Activated T-helper 1 cell treated with anti-CD3 and anti-CD28 coated beads, Interleukin-2, amount 50 U/mL, for 16 hours (primary cell): ENCODE measurements at regions not wholly inside any gene's neighbourhood (a gene's known extent, or its start where the extent isn't known, plus 50 kb on each side); places are given as distances from the start of the nearest gene placed in this dataset.

ENCODE experiments used
- DNase-seq, 2 donors: peaks; one replicate each; pipeline ENCODE4 v3.0.0-alpha.2; 2020; ENCODE audit warnings: low read depth in 1 of 2, low spot score in 1 of 2

DNA sequence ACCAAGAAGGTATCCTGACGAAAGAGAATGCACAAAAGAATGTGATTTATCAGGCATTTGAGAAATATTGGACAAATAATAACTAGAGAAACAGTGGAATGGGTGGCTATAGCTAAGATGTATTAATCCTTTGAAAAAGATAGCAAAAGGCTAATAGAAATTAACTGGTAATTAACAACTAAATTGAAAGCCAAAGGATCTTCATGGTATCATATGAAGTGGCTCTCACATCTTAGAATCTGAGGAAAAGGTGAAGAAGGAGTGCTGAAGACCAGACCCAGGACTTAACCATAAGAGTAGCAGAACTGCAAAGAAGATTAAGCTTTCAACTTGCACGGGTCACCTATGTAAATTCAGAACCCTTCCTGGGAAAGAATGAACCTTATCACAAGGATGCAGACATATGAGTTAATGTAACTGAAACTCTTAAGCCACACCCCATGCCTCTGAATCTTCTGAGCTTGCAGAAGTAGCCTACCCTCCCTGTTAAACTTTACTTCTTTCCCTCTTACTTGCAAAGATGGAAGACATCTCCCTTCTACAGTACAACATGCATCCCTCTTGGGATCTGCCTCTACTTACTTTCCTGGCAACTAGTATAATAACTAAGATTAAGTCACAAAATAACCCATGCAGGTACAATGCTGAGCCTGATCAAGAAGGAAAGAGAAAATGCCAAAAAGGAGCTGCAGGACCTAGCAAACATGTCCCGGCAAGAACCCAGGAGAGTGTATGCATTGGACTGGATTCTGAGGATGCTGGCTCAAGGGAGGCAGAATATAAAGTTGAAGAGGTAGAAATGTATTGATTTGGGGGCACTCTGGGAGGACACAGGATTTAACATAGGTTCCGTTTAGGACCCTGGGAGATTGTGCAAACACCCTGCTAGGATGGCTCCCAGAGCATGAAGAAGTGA, 395.5 kb upstream of the SLC30A5 start:
- DNase-seq: no peak

DNA sequence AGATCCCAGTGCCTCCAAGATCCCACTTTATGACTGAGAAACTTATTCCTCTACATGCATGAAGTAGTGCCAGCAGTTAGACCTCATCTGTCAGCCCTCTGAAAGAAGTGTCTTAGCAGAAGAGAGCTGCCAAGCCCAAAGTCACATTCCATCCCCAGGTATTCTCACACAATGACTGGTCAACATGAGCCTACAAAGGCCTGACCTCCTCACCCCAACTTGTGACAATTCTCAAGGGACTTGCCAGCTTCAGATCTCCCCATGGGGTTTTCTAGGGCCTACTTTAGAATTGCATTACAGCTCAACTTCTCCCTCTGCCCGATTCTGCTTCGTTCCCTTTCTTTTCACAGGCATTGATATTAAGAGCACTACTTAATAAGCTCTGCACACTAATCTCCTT, 393.8 kb upstream of the SLC30A5 start:
- no peak for DNase-seq

DNA sequence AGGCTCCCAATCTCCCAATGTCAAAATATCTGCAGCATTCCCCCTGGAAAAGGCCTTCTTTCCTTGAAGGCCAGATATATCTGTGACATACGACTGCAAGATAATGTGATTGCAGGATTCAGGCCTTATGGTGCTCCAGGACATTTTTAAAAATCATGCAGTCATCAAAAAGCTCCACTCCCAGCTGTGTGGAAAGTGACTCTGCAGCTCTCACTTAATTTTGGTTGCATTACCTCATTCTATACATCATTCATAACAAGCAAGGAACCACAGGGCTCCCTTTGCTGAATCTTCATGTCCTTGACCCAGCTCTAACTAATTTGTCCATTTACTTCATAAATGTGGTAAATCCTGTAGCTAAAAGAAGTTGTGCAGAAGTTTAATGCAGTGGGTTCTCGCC, 386.2 kb upstream of the SLC30A5 start:
- no peak for DNase-seq

DNA sequence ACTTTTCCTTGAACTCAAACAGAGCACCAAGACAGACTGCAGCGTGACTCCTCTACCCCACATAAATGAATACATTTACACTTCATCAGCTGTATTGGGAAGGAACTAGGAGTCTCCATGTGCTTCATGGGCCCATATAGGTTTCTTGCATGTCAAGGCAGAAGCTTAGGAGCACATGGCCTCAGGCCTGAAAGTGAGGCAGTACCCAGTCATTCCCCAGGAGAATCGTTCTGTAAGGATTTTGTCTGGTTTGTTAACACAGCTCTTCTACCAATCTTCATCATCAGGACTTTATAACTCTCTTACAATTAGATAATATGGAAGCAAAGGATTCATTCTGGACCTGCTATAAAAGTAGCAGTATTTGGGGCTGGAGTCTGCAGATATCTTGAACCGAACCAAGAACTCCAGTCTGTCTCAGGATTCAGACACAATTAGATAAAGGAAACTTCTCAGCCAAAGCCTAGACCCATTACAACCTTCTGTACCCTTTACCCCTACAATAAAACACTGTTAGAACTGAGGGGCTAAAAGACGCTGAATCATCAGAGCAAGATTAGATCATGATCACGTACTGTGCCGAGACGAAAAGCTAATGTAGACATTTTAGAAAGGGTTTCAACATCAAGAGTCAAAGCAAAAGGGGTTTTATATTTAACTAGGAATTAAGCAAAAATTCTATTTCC, 385.5 kb upstream of the SLC30A5 start:
- DNase-seq: no peak

DNA sequence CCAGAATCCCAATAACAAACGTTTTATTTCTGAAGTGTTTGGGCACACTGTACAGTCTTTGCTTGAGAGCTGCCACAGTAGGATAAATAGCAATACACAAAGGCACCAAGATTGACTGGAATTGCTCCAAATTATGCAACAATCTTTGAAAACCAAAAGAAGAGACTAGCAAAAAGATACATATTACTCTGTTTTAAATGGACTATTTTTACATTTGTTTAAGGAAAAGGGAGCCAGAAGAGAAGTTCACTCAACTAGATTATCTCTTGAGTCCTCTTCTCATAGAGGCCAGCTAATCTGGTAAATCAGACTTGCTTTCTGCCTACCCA, 385.0 kb upstream of the SLC30A5 start:
- DNase-seq: no peak

DNA sequence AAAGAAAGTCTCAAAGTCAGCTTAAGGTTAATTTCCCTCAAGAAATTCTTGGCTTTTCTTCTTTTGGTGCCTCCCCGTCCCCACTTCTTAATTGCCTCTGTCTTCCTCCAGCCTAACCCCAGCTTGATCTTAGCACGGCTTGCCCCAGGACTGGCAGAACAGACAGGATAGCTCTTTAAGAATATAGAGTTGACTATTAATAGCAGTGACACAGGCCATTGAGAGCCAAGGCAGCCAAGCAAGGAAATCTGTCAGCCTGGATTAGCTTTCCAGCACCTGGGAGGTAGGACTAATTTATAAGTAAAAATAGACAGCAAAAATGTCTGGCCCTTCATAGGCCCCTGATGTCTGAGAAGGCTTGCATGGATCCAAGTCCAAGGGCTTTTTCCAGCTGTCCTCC, 384.6 kb upstream of the SLC30A5 start:
- no peak for DNase-seq

DNA sequence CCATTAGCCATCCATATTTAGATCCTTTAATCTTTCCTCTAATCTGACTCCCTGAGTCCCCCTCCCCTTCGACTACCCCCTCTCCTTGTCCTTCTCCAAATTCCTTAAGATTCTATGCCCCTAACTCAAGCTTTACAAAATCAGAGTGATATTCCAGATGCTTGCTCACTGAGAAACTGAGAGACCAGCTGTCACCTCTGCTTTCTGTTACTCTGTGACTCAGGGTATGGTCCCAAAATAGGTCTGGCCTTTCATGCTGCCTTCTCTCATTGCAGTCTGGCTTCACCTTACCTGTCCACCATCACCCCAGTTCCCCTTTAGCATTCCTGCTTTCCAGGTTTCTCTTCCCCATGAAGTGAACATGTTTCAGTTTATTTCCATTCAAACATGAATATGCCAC, 383.3 kb upstream of the SLC30A5 start:
- no peak for DNase-seq

DNA sequence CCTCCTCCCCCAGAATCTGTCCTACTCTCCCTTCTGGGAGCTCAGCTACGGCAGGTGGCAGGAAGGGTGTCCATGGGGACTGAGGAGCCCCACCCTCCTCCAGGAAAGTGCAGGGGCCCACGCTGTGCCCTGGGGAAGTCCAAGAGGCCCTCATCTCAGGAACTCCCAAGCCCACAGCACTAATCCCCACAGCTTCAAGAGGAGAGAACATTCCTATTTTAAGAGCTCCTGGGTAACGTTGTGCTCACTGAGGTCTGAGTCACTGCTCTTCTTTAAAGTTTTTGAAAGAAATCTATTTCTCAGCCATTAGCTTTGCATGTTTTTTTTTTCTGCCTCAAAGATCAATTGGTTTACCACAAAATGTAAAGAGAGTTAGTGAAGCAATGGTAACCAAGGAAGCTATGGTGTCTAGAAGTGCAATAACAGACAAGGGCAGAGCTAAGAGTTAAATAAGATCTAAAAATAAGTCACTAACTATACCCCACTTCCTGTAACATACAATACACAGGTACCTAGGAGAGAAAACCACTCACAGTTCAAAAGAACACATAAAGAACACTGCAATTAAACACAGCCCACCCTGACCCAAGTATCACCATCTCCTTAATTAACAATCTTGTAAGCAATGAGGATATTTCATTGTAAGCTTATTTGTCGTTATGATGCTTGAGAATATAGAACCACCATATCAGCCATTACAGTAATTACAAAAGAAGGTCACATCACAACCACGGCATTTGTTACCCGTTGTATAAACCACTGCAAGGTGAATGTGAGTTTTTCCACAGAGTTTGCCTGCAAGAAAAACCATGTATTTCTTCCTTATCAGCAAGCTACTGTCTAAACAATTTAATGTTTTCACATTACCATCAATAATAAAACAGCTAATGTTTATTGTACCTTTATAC, 382.3 kb upstream of the SLC30A5 start:
- no peak for DNase-seq

DNA sequence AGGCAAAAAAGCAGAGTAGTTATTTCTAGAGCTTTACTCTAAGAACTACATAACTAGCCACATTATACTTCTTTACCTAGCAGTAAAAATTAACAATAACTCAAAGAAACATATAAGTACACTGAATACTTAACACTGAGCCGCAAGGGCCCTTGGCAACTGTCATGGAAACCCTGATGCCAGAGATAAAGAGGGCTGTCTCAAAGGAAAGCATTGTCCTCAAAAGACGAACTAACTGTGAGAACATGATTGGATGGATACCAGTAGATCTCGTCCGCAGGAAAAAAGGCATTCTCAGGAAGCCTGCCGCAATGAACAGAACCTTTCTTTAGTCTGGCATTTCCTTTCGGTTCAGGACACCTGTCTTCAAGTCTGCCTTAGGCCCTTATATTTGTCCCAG, 379.0 kb upstream of the SLC30A5 start:
- no peak for DNase-seq

DNA sequence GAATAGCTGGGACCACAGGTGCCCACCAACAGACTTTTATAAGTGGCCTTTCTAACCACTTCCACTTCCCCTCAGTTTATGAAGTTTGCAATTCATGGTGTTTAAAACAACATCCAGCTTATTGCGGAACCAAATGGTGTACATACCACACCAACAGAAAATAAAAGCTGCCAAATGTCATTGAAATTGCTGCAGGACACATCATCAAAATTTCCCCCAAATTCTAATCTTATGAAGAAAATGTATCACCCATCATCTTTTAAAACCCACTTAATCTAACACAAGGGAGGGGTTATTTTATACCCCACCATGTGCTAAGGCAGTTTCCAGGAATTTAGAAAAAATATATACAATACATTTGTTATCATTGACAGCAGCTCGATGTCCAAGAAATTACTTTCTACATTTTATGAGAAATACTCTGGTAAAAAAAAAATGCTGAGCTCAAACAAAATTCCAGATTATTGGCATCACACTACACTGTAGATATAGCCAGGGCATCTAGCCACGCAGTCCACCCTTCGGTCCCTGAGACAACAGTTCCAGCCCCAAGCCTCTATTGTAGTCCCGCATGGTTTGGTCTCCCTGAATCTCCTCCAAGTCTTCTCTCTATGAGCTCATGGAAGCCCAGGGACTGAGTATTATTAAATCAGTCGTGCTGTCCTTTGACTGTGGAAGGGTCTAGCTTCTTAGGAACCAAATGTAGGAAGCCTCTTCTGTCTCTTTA, 372.8 kb upstream of the SLC30A5 start:
- DNase-seq: no peak

DNA sequence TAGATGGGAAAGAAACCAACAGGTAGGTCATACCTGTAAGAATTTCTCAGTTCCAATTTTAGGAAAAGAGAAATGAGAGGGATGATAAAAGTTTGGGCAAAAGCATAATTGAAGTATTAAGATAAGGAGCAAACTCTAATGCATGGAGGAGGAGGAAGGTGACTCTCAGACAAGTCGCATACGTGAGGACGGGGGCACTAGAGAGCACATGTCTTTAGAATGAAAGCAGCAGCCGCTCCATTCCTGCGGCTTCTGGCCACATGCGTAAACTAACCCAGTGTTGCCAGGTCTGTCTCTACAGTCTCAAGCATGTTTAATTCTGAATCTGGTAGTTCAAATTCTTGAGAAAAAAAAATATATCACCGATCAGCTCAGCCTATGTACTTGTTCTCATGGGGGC, 371.5 kb upstream of the SLC30A5 start:
- DNase-seq: no peak

DNA sequence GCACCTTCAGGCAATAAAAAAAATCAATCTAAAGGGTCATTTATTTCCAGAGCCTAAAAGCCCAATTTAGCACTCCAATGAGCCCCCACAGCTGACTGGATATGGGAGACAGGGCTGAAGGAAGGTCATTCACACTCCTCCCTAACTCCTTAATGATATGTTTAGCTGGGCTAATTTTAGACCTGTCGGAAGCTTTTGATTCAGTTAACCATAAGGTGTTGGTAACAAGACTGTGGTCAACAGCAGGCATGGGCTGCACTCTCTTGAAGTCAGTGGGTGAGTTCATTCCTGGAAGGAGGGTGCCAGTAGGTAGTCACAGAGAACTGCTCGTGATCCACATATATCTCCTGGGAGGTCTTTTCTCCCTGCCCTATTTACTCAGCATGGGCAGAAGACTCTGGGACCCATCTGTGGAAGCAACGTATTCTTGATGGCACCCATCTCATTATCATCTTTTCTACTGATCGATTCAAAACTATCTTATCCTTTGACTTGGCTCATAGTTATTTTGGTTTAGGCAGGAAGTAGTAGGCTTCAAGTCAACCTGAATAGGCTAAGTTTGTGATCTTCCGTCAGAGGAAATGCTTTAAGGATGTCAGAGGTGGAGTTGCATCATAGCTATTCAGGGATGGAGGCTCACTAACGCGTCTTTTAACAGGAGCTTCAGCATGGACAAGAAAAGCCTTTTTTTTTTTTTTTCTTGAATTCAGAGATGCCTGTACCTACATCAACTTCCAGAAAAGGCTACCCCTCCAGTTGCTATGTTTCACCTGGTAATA, 367.7 kb upstream of the SLC30A5 start:
- DNase-seq: no peak

DNA sequence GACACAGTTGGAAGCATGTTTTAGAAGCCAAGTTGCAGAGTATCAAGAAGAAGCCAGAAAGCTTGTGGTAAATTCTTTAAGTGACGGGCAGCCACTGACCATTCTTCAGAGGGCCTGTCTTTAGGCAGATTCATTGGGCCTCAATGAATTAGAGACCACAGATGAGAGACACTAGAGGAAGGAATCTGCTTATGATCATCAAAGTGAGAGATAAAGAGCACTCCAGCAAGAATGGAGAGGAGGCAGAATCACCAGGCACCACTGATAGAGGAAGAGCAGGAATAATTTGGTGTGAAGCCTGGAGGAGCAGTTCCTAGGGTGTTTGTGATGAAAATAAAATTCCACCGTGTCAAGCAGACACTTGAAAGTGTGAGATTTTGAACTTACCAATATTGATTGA, 365.9 kb upstream of the SLC30A5 start:
- DNase-seq: no peak

DNA sequence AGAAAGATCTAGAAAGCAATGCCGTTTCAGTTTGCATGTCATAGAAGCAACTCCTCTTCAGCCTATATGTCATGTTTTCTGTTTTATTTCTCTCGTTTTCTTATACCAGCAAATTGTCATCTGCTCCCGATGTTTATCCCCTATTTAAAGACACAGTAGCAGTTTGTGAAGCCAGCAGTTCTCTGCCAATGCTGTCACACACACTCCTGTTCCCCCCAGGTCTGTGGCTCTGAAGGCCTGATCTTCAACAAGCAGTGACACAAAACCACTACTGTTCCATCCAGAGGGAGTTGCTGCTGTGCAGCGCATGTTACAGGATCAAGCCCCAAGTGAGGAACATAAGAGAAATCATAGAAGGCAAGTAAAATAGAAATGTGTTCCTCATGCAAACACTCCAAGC, 364.1 kb upstream of the SLC30A5 start:
- no peak for DNase-seq

DNA sequence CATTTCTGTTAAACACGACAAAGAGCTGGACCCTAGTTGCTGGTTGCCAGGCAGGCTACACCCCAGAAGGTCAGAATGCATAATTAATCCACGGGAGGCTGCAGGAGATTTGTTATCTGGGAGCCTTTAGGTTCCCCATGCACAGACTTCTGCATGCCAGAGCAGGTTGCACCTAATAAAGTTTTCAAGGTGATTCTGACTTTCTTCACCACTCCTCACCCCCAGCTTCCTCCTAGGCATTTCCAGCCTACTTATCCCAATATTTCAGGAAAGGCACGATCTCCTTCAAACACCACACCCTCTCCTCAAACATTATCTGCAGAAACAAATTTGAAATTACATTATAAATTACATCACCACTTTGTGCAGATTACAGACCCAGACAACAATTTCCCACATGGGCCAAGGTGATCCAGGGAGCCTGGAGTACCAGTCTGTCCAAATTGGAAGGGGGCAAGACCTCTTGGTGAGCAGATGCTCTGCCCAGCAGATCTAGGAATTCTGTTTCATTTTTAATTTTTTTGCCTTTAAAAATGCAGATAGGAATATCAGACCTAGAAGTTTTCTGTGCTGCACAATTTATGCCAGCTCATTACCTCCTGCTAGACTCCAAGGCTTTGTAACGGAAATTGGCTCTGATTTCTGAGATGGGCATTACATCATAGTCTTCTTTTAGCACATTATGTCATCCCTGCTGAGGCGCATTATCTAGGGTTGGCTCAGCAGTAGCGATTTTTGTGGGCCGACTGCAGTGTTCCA, 363.4 kb upstream of the SLC30A5 start:
- no peak for DNase-seq

DNA sequence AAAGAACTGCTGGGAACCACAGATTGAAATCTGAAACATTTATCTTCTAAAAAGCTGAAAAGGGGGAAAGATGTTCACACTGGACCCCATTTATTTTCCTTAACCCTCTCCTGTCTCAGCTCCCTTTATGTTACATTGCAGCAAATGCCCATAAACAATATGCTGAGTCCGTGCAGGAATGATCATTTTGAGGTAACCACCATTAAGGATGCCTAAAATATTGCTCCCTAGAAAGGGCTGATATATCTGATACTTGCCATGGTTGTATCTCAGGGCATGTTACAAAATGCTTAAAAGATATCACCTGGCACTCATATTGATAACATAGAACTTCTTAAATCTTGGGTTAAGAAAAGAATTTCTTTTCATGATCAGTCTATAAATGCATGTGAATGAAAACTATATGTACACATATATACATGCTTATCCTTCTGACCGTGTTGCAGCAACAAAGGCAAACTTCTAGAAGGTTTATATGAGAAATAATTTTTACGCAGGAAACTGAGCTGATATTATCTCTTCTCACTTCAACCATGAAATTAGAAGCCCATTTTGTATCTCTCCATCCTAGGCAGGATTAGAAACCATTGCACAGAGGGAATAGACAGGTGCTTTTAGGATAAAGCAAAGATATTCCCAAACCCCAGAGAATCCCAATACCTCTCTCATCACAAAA, 362.7 kb upstream of the SLC30A5 start:
- no peak for DNase-seq

DNA sequence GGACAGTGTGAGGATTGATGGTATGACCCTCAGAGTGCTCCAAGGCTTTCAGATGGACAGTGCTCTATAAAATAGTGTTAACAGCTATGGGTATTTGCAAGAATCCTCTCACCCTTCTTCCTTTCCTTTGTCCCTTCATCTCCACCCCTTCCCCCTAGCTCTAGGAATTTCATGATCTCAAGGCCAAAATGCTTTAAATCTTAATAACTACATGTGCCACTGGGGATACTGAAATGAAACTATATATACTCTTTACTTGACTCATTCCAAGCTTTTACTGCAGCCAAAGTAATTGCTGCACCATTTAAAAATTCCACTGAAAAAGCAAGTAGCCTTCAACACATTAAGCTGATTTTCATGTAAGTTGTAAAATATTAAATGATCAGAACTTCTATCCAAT, 361.6 kb upstream of the SLC30A5 start:
- DNase-seq: no peak

DNA sequence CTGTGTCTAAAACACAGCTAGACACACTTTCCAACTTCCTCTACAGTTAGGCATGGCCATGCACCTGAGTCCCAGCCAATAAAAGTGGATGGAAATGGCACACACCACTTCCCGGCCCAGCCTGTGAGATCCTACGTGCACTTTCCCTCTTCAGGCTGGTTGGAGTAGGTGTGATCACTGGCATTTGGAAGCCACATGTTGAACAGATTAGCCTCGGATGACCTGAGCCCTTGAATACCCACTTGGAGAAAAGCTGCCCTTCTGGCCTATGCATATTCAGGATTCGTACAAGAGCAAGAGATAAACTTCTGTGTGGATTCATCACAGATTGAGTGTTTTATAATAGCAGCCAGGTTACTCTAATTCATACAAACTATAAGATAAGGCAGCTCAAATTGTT, 359.0 kb upstream of the SLC30A5 start:
- DNase-seq: no peak

DNA sequence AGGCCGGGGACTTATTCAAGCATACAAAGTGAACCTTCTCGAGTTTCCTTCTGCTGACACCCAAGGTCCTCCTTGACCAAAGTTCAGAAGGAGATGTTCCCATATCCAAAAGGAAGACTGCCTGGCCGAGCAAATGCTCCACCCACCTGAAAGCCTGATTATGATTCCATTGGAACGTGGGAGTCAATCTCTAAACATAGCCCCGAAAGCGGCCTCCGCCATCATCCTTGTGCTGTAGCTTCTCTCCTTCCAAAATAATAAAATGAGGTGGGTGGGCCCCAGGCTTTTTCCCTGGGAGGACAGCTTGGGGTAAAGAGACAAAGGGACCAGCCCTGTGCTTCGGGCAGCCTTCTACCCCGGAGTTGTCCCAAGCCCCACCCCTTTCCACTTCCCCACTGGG, 355.6 kb upstream of the SLC30A5 start:
- no peak for DNase-seq
